ENCODE measurements at regions not wholly inside any gene's neighbourhood (a gene's known extent, or its start where the extent isn't known, plus 50 kb on each side); places are given as distances from the start of the nearest gene placed in this dataset.

GRCh38 chr16:79798416-79799053 is 198.0 kb upstream of the MAF start:
- Histone ChIP-seq H3K36me3 (ENCODE audit: control insufficient read depth, insufficient read depth, low read length) (no peaks in the 10 kb centered on the region), H2AFZ (no peak overlapping the region), H3K9ac (no peak overlapping the region), H3K4me2 (ENCODE audit: low read length) (no peak overlapping the region), H3K9me3 (ENCODE audit: control insufficient read depth, low read length) (no peaks in the 10 kb centered on the region), H3K27me3 (ENCODE audit: control insufficient read depth, insufficient read depth, low read length) (no peaks in the 10 kb centered on the region), H3K79me2 (no peaks in the 10 kb centered on the region), H3K4me3 (ENCODE audit: low read depth, low read length) (no peak overlapping the region), H3K27ac (no peak overlapping the region), H3K4me1 (no peaks in the 10 kb centered on the region)
- TF ChIP-seq CTCF (IDR thresholded peaks at IDR 0.05), result no peak

GRCh38 chr16:79797486-79797885 is 196.9 kb upstream of the MAF start:
- H3K27ac ChIP-seq, result no peak overlapping the region
- TF ChIP-seq CTCF (IDR thresholded peaks at IDR 0.05), result no peak
- H3K9ac ChIP-seq, result no peak overlapping the region
- H3K9me3 ChIP-seq (ENCODE audit: control insufficient read depth, low read length), result no peaks in the 10 kb centered on the region
- H3K4me1 ChIP-seq, result no peaks in the 10 kb centered on the region
- no peaks in the 10 kb centered on the region for H3K36me3 ChIP-seq (ENCODE audit: control insufficient read depth, insufficient read depth, low read length)
- no peak overlapping the region for H3K4me2 ChIP-seq (ENCODE audit: low read length)
- no peak overlapping the region for H3K4me3 ChIP-seq (ENCODE audit: low read depth, low read length)
- H2AFZ ChIP-seq, result no peak overlapping the region
- H3K79me2 ChIP-seq, result no peaks in the 10 kb centered on the region
- no peaks in the 10 kb centered on the region for H3K27me3 ChIP-seq (ENCODE audit: control insufficient read depth, insufficient read depth, low read length)

- Histone ChIP-seq H3K27me3 (ENCODE audit: control insufficient read depth, insufficient read depth, low read length) (no peaks in the 10 kb centered on the region), H3K79me2 (no peaks in the 10 kb centered on the region), H3K4me1 (no peaks in the 10 kb centered on the region), H3K9me3 (ENCODE audit: control insufficient read depth, low read length) (no peaks in the 10 kb centered on the region), H2AFZ (no peak overlapping the region), H3K36me3 (ENCODE audit: control insufficient read depth, insufficient read depth, low read length) (no peaks in the 10 kb centered on the region), H3K27ac (no peak overlapping the region), H3K9ac (no peak overlapping the region), H3K4me3 (ENCODE audit: low read depth, low read length) (no peak overlapping the region), H3K4me2 (ENCODE audit: low read length) (no peak overlapping the region)
- no peak for TF ChIP-seq CTCF (IDR thresholded peaks at IDR 0.05)
Measured at GRCh38 chr16:79795556-79795955, 195.0 kb upstream of the MAF start.

- no peak overlapping the region for H3K4me3 ChIP-seq (ENCODE audit: low read depth, low read length)
- no peak overlapping the region for H3K4me2 ChIP-seq (ENCODE audit: low read length)
- no peaks in the 10 kb centered on the region for H3K36me3 ChIP-seq (ENCODE audit: control insufficient read depth, insufficient read depth, low read length)
- no peak overlapping the region for H3K9ac ChIP-seq
- TF ChIP-seq CTCF (IDR thresholded peaks at IDR 0.05), result no peak
- no peaks in the 10 kb centered on the region for H3K27me3 ChIP-seq (ENCODE audit: control insufficient read depth, insufficient read depth, low read length)
- H3K9me3 ChIP-seq (ENCODE audit: control insufficient read depth, low read length), result no peaks in the 10 kb centered on the region
- no peaks in the 10 kb centered on the region for H3K4me1 ChIP-seq
- H3K27ac ChIP-seq, result no peak overlapping the region
- no peak overlapping the region for H2AFZ ChIP-seq
- no peaks in the 10 kb centered on the region for H3K79me2 ChIP-seq
Measured at GRCh38 chr16:79794941-79795340, 194.4 kb upstream of the MAF start.

- Histone ChIP-seq H3K79me2 (no peaks in the 10 kb centered on the region), H3K27ac (no peak overlapping the region)
- TF ChIP-seq CTCF (IDR thresholded peaks at IDR 0.05), result no peak
Measured at GRCh38 chr16:79792664-79793351, 192.3 kb upstream of the MAF start.

More at GRCh38 chr16:79792664-79793351, 192.3 kb upstream of the MAF start:
- H3K4me2 ChIP-seq (ENCODE audit: low read length), result no peak overlapping the region
- H3K9me3 ChIP-seq (ENCODE audit: control insufficient read depth, low read length), result no peaks in the 10 kb centered on the region
- H3K4me1 ChIP-seq, result no peaks in the 10 kb centered on the region
- no peak overlapping the region for H3K4me3 ChIP-seq (ENCODE audit: low read depth, low read length)
- no peak overlapping the region for H3K9ac ChIP-seq
- no peak overlapping the region for H2AFZ ChIP-seq
- no peaks in the 10 kb centered on the region for H3K27me3 ChIP-seq (ENCODE audit: control insufficient read depth, insufficient read depth, low read length)
- H3K36me3 ChIP-seq (ENCODE audit: control insufficient read depth, insufficient read depth, low read length), result no peaks in the 10 kb centered on the region

Data from parathyroid adenoma (tissue), 2 donors.